GM23248 (cell line): ENCODE measurements at regions not wholly inside any gene's neighbourhood (a gene's known extent, or its start where the extent isn't known, plus 50 kb on each side); places are given as distances from the start of the nearest gene placed in this dataset.
"Not testable (repeated sequence)": the region's sequence is repeated elsewhere in the genome, so short reads cannot be mapped to it uniquely, and the experiment has no call there.

Experiments
- EZH2 ChIP-seq: fragments of 200-600 bp; sonication (generic); IDR thresholded peaks from 2 replicates; pipeline ENCODE4 v1.6.1; 2018; ENCODE audit warnings: antibody characterized with exemption, mild to moderate bottlenecking; ENCODE audit not compliant: insufficient read depth, poor library complexity, severe bottlenecking
- EZH2phosphoT487 ChIP-seq: fragments of 200-600 bp; sonication (generic); IDR thresholded peaks from 2 replicates; pipeline ENCODE4 v1.6.1; 2018; ENCODE audit warnings: antibody characterized with exemption, moderate library complexity, mild to moderate bottlenecking, low read depth; ENCODE audit not compliant: insufficient read depth

GRCh38 chr13:81146576-81146975 is 805.6 kb upstream of the SPRY2 start:
- TF ChIP-seq EZH2, EZH2phosphoT487: not testable (repeated sequence)
